Coronary artery (tissue), 2 donors: ENCODE measurements at regions not wholly inside any gene's neighbourhood (a gene's known extent, or its start where the extent isn't known, plus 50 kb on each side); places are given as distances from the start of the nearest gene placed in this dataset.

Experiments used
- DNase-seq: peaks from one replicate; pipeline ENCODE4 v3.0.0-alpha.2; 2017; ENCODE audit warnings: low spot score
- H3K27ac ChIP-seq, 2 donors: fragments of 200-600 bp; sonication (generic); one replicate each; pipeline ENCODE4 v1.5.1; 2016 to 2019
- H3K4me3 ChIP-seq: fragments of 200-600 bp; sonication (generic); 2 replicates; pipeline ENCODE4 v1.5.1; 2016; ENCODE audit warnings: mild to moderate bottlenecking, moderate library complexity
- TF ChIP-seq, protein P1 (sequence below): fragments of 200-600 bp; sonication (generic); IDR thresholded peaks from one replicate; pipeline ENCODE4 v1.5.1; 2019; ENCODE audit warnings: antibody characterized with exemption

- DNase-seq = no peak
- H3K27ac ChIP-seq = no peak overlapping the region
- no peak overlapping the region for H3K4me3 ChIP-seq
- TF ChIP-seq, protein P1, sequence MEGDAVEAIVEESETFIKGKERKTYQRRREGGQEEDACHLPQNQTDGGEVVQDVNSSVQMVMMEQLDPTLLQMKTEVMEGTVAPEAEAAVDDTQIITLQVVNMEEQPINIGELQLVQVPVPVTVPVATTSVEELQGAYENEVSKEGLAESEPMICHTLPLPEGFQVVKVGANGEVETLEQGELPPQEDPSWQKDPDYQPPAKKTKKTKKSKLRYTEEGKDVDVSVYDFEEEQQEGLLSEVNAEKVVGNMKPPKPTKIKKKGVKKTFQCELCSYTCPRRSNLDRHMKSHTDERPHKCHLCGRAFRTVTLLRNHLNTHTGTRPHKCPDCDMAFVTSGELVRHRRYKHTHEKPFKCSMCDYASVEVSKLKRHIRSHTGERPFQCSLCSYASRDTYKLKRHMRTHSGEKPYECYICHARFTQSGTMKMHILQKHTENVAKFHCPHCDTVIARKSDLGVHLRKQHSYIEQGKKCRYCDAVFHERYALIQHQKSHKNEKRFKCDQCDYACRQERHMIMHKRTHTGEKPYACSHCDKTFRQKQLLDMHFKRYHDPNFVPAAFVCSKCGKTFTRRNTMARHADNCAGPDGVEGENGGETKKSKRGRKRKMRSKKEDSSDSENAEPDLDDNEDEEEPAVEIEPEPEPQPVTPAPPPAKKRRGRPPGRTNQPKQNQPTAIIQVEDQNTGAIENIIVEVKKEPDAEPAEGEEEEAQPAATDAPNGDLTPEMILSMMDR = no peak
Measured at GRCh38 chr1:199856216-199856780, 171.2 kb upstream of the NR5A2 start.

GRCh38 chr1:199857108-199857507, 170.4 kb upstream of the NR5A2 start:
- no peak for DNase-seq
- TF ChIP-seq, protein P1 = no peak
- Histone ChIP-seq H3K27ac (peak overlapping the region in 1 of 2 donors; percentile 51), H3K4me3 (no peak overlapping the region)

GRCh38 chr1:199857516-199857915, 170.0 kb upstream of the NR5A2 start:
- TF ChIP-seq, protein P1 = no peak
- Histone ChIP-seq H3K27ac (peak overlapping the region in 1 of 2 donors; percentile 65), H3K4me3 (no peak overlapping the region)
- DNase-seq = no peak

DNA sequence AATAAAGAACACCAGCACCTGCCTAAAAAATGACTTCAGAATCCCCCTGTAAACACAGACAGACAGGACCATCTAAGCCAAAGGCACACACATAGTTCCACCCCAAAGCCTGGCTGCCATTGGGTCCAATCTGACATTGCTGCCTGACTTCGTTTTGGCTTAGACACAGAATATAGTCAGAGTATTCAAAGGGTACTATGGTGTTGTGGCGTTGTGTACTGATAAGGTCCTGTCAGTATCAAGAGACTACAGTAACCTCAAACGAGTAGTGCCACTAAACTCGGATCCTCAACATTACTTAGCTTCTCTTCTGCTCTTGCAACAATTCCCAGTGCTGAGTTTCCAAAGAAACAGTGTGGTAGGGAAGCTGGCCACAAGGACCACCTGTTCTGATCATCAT, 169.3 kb upstream of the NR5A2 start:
- TF ChIP-seq, protein P1 = no peak
- DNase-seq = no peak
- H3K27ac ChIP-seq = peak overlapping the region in 1 of 2 donors; percentile 49

DNA sequence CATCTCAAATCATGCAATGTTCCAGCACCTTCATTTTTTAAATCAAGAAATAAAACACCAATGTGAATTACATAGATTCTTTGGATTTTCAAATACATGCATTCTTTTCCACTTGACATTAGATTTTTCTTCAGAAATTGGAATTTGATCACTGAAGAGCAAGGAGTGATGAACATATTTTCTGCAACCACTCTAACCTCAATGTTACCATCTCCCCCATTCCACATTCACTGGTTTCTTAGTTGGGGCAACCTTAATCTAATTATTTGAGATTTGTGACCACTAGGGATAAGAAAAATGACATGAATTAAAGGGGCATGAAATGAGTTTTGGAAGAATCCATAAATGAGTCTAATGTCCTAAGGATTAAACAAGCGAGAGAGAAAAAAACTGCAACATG, 168.7 kb upstream of the NR5A2 start:
- peak overlapping the region in 1 of 2 donors; percentile 16 for H3K27ac ChIP-seq
- DNase-seq = no peak
- TF ChIP-seq, protein P1 = no peak
- no peak overlapping the region for H3K4me3 ChIP-seq

More for the DNA sequence above, 169.3 kb upstream of the NR5A2 start:
- H3K4me3 ChIP-seq = no peak overlapping the region

DNA sequence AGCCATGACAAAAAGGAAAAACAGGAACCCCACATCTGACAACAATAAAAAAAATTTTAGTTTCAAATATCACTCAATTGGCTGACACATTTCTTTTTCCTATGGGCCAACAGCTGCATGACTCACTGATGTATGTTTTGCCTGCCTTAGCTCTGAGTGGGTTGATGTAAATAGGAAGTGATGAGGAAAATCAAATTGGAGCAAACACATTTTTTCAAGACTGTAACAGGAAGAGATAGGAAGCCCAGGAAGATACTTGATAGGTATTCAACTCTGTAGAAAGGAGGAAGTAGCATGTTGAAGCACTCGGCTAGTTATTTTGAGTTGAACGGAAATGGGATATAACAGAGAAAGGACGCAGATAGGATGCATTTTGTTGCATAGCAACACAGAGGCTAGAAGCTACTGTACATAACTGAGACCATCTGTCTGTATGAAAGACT, 168.0 kb upstream of the NR5A2 start:
- no peak for DNase-seq
- Histone ChIP-seq H3K27ac (no peak overlapping the region), H3K4me3 (no peak overlapping the region)
- TF ChIP-seq, protein P1 = no peak

DNA sequence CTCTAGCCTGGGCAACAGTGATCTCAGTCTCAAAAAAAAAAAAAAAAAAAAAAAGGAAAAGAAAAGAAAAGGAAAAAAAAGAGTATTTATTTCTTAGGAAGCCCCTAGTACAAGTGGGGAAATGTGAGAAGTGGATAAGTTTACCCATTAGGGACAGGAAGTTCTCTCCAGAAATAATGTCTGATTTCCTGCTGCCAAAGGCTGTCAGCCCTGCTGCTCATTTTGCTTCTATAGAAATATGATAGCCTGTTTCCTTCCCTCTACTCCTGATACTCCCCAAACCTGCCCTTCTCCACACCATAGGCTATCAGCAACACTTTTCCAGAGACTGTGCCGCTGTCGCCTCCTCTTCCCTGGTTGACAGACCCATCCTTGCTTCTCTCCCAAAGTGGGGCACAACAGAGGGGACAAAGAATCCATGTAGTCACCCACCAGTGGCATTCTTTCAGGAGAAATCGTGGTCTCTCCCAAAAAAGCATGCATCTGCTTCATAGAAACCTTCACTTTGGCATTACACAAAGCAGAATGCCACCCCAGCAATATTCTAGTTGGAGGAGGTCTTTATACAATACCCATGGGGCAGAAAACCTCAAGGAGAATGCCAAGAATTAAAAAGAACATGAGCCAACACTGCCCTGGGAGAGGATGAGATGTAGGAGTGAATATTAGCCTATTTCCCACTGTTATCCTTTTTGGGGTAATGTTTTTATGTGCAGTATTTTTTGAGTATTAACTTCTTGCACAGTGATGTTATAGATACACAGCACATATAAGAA, 166.3 kb upstream of the NR5A2 start:
- TF ChIP-seq, protein P1 = no peak
- Histone ChIP-seq H3K4me3 (no peak overlapping the region), H3K27ac (no peak overlapping the region)
- DNase-seq = no peak
